Esophagus squamous epithelium (tissue), 4 donors: ENCODE measurements at regions not wholly inside any gene's neighbourhood (a gene's known extent, or its start where the extent isn't known, plus 50 kb on each side); places are given as distances from the start of the nearest gene placed in this dataset.

Experiments used
- CTCF ChIP-seq, 6 experiments: fragments of 450-650 bp in 4 of 6; fragments of 200-600 bp in 2 of 6; sonication (generic) in 2 of 6; IDR thresholded peaks; one replicate each; pipeline ENCODE4 v1.5.1; 2016 to 2019; ENCODE audit warnings: antibody characterized with exemption in 6 of 6, mild to moderate bottlenecking in 4 of 6, moderate library complexity in 4 of 6
- POLR2A ChIP-seq, 4 donors: fragments of 450-650 bp; IDR thresholded peaks; one replicate each; pipeline ENCODE4 v1.6.1; 2017; ENCODE audit warnings: antibody characterized with exemption in 4 of 4, mild to moderate bottlenecking in 4 of 4, moderate library complexity in 3 of 4

DNA sequence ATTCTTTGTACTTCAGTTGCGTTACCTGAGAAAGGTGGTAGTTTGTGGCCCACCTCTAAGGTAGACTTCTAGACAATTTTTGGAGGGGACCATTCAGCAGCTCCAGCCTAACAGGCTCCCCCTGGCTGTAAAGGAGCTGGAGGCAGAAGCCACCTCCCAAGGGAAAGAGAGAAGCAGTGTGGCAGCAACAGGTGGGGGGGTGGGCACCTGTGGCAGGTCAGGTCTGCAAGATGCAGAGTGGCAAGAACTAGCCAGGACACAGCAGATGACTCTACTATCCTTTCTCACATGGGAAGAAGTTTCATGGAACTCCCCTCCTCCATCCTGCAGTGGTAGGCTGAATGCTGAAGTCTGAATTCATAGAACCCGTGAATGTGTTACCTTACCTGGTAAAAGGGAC lies 148.3 kb upstream of the DTNBP1 start:
- TF ChIP-seq CTCF (IDR thresholded peaks at IDR 0.05), result no peak
- TF ChIP-seq POLR2A (IDR thresholded peaks at IDR 0.05), result no peak
